HCT116 (cell line): ENCODE measurements at regions not wholly inside any gene's neighbourhood (a gene's known extent, or its start where the extent isn't known, plus 50 kb on each side); places are given as distances from the start of the nearest gene placed in this dataset.

Source experiments
- ATAC-seq: fragments of 200-7000 bp; cut with Tn5 transposase; 2 replicates; pipeline ENCODE4 v1.9.1; 2020; ENCODE audit warnings: mild to moderate bottlenecking, moderate library complexity
- BruUV-seq: library from RNA; stranded (reverse); fragments of 400-500 nt; replicated peaks from 2 replicates; lab custom pipeline; 2021; lab: Mats Ljungman, UMichigan
- CTCF ChIA-PET: fragments of 300-600 bp; sonication (Branson Sonifier 250); formaldehyde crosslinking; loops from one replicate; lab custom pipeline; 2021; ENCODE audit warnings: antibody characterized with exemption; lab: Charles Lee
- POLR2A ChIA-PET: fragments of 300-600, 350-600 bp; sonication (Branson Sonifier 250); formaldehyde crosslinking; loops from one replicate; lab custom pipeline; 2021; ENCODE audit warnings: antibody characterized with exemption; lab: Charles Lee
- RAD21 ChIA-PET, 2 experiments: fragments of 300-600 bp; sonication (Branson Sonifier 250); formaldehyde crosslinking; loops; one replicate each; lab custom pipeline; 2023; ENCODE audit warnings: low total read pairs in 2 of 2; ENCODE audit not compliant: uncharacterized antibody in 2 of 2, unreplicated experiment in 2 of 2, low non-redundant PET in 1 of 2; lab: Charles Lee
- DNase-seq: peaks from one replicate; pipeline ENCODE4 v3.0.0-alpha.2; 2010; ENCODE audit warnings: low read depth, low spot score
- H2AFZ ChIP-seq: fragments of 200-600 bp; shearing (Covaris generic), sonication (generic); 2 replicates; pipeline ENCODE4 v1.6.1; 2017; ENCODE audit warnings: low read depth, mixed run types, mixed read lengths, antibody characterized with exemption, low read length; ENCODE audit not compliant: poor library complexity, severe bottlenecking
- H3K27ac ChIP-seq: 2 replicates; pipeline ENCODE4 v1.5.1; 2012; ENCODE audit warnings: low read depth, low read length
- H3K27me3 ChIP-seq: fragments of 200-600 bp; sonication (generic); 2 replicates; pipeline ENCODE4 v1.6.1; 2016; ENCODE audit warnings: mixed run types, low read length, mixed read lengths; ENCODE audit not compliant: insufficient read depth
- H3K36me3 ChIP-seq, 2 experiments: fragments of 200-500 bp in 1 of 2; fragments of 200-600 bp in 1 of 2; sonication (Bioruptor generic) in 1 of 2; sonication (generic) in 1 of 2; 2 replicates each; pipeline versions ENCODE4 v1.5.1 to v1.6.1; 2014 to 2016; ENCODE audit warnings: low read length in 2 of 2, inconsistent platforms in 1 of 2, mixed read lengths in 1 of 2, mixed run types in 1 of 2; ENCODE audit not compliant: insufficient read depth in 2 of 2, control insufficient read depth in 1 of 2
- H3K4me1 ChIP-seq, 2 experiments: fragments of 200-600 bp in 1 of 2; sonication (generic) in 1 of 2; 2 replicates each; pipeline versions ENCODE4 v1.5.1 to v1.6.1; 2012 to 2017; ENCODE audit warnings: low read length in 2 of 2, inconsistent platforms in 1 of 2, mild to moderate bottlenecking in 1 of 2, mixed read lengths in 1 of 2, mixed run types in 1 of 2, moderate library complexity in 1 of 2; ENCODE audit not compliant: insufficient read depth in 2 of 2, control insufficient read depth in 1 of 2
- H3K4me2 ChIP-seq: fragments of 200-600 bp; sonication (generic); 2 replicates; pipeline ENCODE4 v1.6.1; 2017; ENCODE audit warnings: mixed run types, low read length, mixed read lengths
- H3K4me3 ChIP-seq, 2 experiments: fragments of 200-600 bp in 1 of 2; sonication (generic) in 1 of 2; replicated peaks in 1 of 2; 2 replicates each; pipeline ENCODE4 v1.5.1; 2011 to 2016; ENCODE audit warnings: low read length in 2 of 2, control low read depth in 1 of 2, low read depth in 1 of 2, mild to moderate bottlenecking in 1 of 2, mixed read lengths in 1 of 2, mixed run types in 1 of 2
- H3K79me2 ChIP-seq: fragments of 200-600 bp; sonication (generic); 2 replicates; pipeline ENCODE4 v1.6.1; 2017; ENCODE audit warnings: mild to moderate bottlenecking, mixed run types, low read length, moderate library complexity, mixed read lengths; ENCODE audit not compliant: insufficient read depth
- H3K9ac ChIP-seq: fragments of 200-600 bp; sonication (generic); 2 replicates; pipeline ENCODE4 v1.6.1; 2016; ENCODE audit warnings: low read length, mixed read lengths
- H3K9me2 ChIP-seq: fragments of 200-600 bp; sonication (generic), shearing (Covaris generic); 2 replicates; pipeline ENCODE4 v1.6.1; 2017; ENCODE audit warnings: mixed run types, mild to moderate bottlenecking, moderate library complexity; ENCODE audit not compliant: insufficient read depth
- H3K9me3 ChIP-seq, 2 experiments: fragments of 200-500 bp in 1 of 2; fragments of 200-600 bp in 1 of 2; sonication (Bioruptor generic) in 1 of 2; sonication (generic) in 1 of 2; 2 replicates each; pipeline ENCODE4 v1.6.1; 2014 to 2017; ENCODE audit warnings: low read length in 2 of 2, mixed read lengths in 2 of 2, inconsistent platforms in 1 of 2, low read depth in 1 of 2, mild to moderate bottlenecking in 1 of 2, mixed run types in 1 of 2, moderate library complexity in 1 of 2; ENCODE audit not compliant: control insufficient read depth in 1 of 2, insufficient read depth in 1 of 2
- H4K20me1 ChIP-seq: fragments of 200-600 bp; sonication (generic), shearing (Covaris generic); 2 replicates; pipeline ENCODE4 v1.6.1; 2017; ENCODE audit warnings: mixed run types, mild to moderate bottlenecking, moderate library complexity; ENCODE audit not compliant: insufficient read depth
- CTCF ChIP-seq, 3 experiments: fragments of 200-600 bp in 1 of 3; sonication (generic) in 1 of 3; IDR thresholded peaks in 2 of 3; conservative IDR thresholded peaks in 1 of 3; 2 replicates each; pipeline ENCODE4 v1.5.1; 2012 to 2017; ENCODE audit warnings: low read depth in 2 of 3, low read length in 2 of 3, antibody characterized with exemption in 1 of 3, borderline replicate concordance in 1 of 3, control low read depth in 1 of 3, mild to moderate bottlenecking in 1 of 3, mixed read lengths in 1 of 3, mixed run types in 1 of 3, moderate library complexity in 1 of 3; ENCODE audit not compliant: insufficient read depth in 1 of 3
- JUND ChIP-seq: IDR thresholded peaks from 2 replicates; pipeline ENCODE4 v1.6.1; 2012
- REST ChIP-seq: IDR thresholded peaks from 2 replicates; pipeline ENCODE4 v1.6.1; 2012; ENCODE audit warnings: low read depth
- SP1 ChIP-seq: IDR thresholded peaks from 2 replicates; pipeline ENCODE4 v1.6.1; 2012; ENCODE audit warnings: low read depth
- TCF7L2 ChIP-seq: IDR thresholded peaks from 2 replicates; pipeline ENCODE4 v1.7.0; 2011; ENCODE audit warnings: borderline replicate concordance, inconsistent platforms; ENCODE audit not compliant: insufficient read depth, insufficient read length; ENCODE audit errors: extremely low read depth
- intact Hi-C: fragments of 100-400 bp; cut with micrococcal nuclease; formaldehyde crosslinking; loops from 2 replicates; pipeline ENCODE4 v1.10.0; 2022

DNA sequence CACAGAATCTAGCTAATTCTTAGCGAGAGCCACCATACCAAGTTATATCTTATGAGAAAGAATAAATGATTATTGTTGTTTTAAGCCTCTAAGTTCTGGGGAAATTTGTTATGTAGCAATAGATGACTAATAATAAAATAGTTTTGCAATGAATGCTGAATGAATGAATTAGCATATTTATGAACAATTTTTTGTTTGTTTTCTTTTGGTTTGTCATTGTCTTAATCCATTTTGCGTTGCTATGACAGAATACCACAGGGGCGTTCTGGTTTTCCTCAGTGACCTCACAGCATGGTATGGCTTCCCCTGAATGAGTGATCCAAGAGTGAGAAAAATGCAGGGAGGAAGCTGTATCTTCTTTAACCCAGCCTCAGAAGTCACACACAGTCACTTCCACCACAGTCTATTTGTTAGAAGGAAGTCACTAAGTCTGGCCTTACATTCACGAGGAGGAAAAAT lies 53.8 kb upstream of the HPDL start:
- H3K27ac ChIP-seq: no peak overlapping the region
- no peaks in the 10 kb centered on the region for H3K36me3 ChIP-seq
- no peaks in the 10 kb centered on the region for H3K27me3 ChIP-seq
- H3K79me2 ChIP-seq: no peaks in the 10 kb centered on the region
- H2AFZ ChIP-seq: no peak overlapping the region
- RAD21 ChIA-PET: no interaction called here
- H3K4me3 ChIP-seq: no peak overlapping the region
- no peaks in the 10 kb centered on the region for H3K9me2 ChIP-seq
- no peak overlapping the region for H3K4me2 ChIP-seq
- CTCF ChIA-PET: no interaction called here
- H3K9ac ChIP-seq: no peak overlapping the region
- peaks cover 0 to 4% of the 10 kb centered on the region in 2 experiments; a peak in 2 of 4 replicates for H3K4me1 ChIP-seq
- ATAC-seq: no peak
- no peak for TF ChIP-seq SP1
- no peak for TF ChIP-seq JUND
- TF ChIP-seq TCF7L2: no peak
- TF ChIP-seq CTCF (IDR thresholded peaks at IDR 0.05 in 2 of 3, conservative IDR thresholded peaks at IDR 0.05 in 1 of 3; ENCODE audit: borderline replicate concordance in 1 of 3, insufficient read depth in 1 of 3, low read depth in 2 of 3, low read length in 2 of 3): no peak
- TF ChIP-seq REST: no peak
- intact Hi-C loops: no loop called here
- POLR2A ChIA-PET: no interaction called here
- BruUV-seq: no TSS peak
- no peaks in the 10 kb centered on the region for H4K20me1 ChIP-seq
- DNase-seq: no peak
- H3K9me3 ChIP-seq: no peaks in the 10 kb centered on the region
